ENCODE measurements at regions not wholly inside any gene's neighbourhood (a gene's known extent, or its start where the extent isn't known, plus 50 kb on each side); places are given as distances from the start of the nearest gene placed in this dataset.

- TF ChIP-seq, protein P1, sequence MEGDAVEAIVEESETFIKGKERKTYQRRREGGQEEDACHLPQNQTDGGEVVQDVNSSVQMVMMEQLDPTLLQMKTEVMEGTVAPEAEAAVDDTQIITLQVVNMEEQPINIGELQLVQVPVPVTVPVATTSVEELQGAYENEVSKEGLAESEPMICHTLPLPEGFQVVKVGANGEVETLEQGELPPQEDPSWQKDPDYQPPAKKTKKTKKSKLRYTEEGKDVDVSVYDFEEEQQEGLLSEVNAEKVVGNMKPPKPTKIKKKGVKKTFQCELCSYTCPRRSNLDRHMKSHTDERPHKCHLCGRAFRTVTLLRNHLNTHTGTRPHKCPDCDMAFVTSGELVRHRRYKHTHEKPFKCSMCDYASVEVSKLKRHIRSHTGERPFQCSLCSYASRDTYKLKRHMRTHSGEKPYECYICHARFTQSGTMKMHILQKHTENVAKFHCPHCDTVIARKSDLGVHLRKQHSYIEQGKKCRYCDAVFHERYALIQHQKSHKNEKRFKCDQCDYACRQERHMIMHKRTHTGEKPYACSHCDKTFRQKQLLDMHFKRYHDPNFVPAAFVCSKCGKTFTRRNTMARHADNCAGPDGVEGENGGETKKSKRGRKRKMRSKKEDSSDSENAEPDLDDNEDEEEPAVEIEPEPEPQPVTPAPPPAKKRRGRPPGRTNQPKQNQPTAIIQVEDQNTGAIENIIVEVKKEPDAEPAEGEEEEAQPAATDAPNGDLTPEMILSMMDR (conservative IDR thresholded peaks at IDR 0.05 in 1 of 2, IDR thresholded peaks at IDR 0.05 in 1 of 2; ENCODE audit: extremely low read depth in 1 of 2, insufficient read depth in 1 of 2, low read depth in 1 of 2, low read length in 2 of 2) = no peak
- TF ChIP-seq EZH2 (IDR thresholded peaks at IDR 0.05; ENCODE audit: borderline replicate concordance, low read length) = no peak
Observed at GRCh38 chr4:107304699-107305286, 268.7 kb upstream of the DKK2 start.

Measured in mammary epithelial cell (primary cell).